B cell (primary cell): ENCODE measurements at regions not wholly inside any gene's neighbourhood (a gene's known extent, or its start where the extent isn't known, plus 50 kb on each side); places are given as distances from the start of the nearest gene placed in this dataset.

Source experiments
- ATAC-seq: fragments of 200-7000 bp; cut with Tn5 transposase; one replicate; pipeline ENCODE4 v1.10.0; 2021; ENCODE audit warnings: low read depth, mild to moderate bottlenecking, moderate number of reproducible peaks, moderate library complexity
- CTCF ChIA-PET: fragments of 350-600 bp; sonication (Branson Sonifier 250); formaldehyde crosslinking; loops from one replicate; lab custom pipeline; 2021; ENCODE audit warnings: antibody characterized with exemption, inconsistent platforms; lab: Charles Lee
- POLR2A ChIA-PET: fragments of 350-600 bp; sonication (Branson Sonifier 250); formaldehyde crosslinking; loops from one replicate; lab custom pipeline; 2021; ENCODE audit warnings: antibody characterized with exemption; lab: Charles Lee
- DNase-seq: peaks from one replicate; pipeline ENCODE4 v3.0.0; 2013
- H2AFZ ChIP-seq: 2 replicates; pipeline ENCODE4 v1.6.1; 2012; ENCODE audit warnings: mild to moderate bottlenecking, low read depth, low read length; ENCODE audit not compliant: insufficient read depth, poor library complexity, severe bottlenecking
- H3K27ac ChIP-seq, 2 donors: 1 replicate in 1 of 2; 2 replicates in 1 of 2; pipeline ENCODE4 v1.5.1; 2012 to 2013; ENCODE audit warnings: low read length in 2 of 2, mild to moderate bottlenecking in 2 of 2, moderate library complexity in 1 of 2
- H3K27me3 ChIP-seq, 4 experiments: fragments of 200-600 bp in 1 of 4; sonication (generic) in 1 of 4; replicated peaks in 1 of 4; 1 replicate in 2 of 4; 2 replicates in 2 of 4; pipeline versions ENCODE4 v1.6.1 to v1.7.0; 2013 to 2016; ENCODE audit warnings: low read length in 3 of 4, mild to moderate bottlenecking in 2 of 4, mixed read lengths in 1 of 4, moderate library complexity in 1 of 4; ENCODE audit not compliant: insufficient read depth in 4 of 4, control insufficient read depth in 3 of 4; ENCODE audit errors: control extremely low read depth in 1 of 4
- H3K36me3 ChIP-seq, 2 experiments: replicated peaks in 1 of 2; 1 replicate in 1 of 2; 2 replicates in 1 of 2; pipeline versions ENCODE4 v1.6.1 to v1.7.1; 2013; ENCODE audit warnings: low read length in 1 of 2; ENCODE audit not compliant: insufficient read depth in 2 of 2, control insufficient read depth in 1 of 2; ENCODE audit errors: control extremely low read depth in 1 of 2, extremely low read depth in 1 of 2
- H3K4me1 ChIP-seq, 2 donors: fragments of 200-600 bp in 1 of 2; sonication (generic) in 1 of 2; 1 replicate in 1 of 2; 2 replicates in 1 of 2; pipeline versions ENCODE4 v1.5.1 to v1.6.1; 2013 to 2017; ENCODE audit warnings: low read length in 2 of 2; ENCODE audit not compliant: control insufficient read depth in 2 of 2, insufficient read depth in 2 of 2
- H3K4me2 ChIP-seq: replicated peaks from 2 replicates; pipeline ENCODE3; 2012; ENCODE audit warnings: mild to moderate bottlenecking, low read depth, low read length; ENCODE audit not compliant: poor library complexity, severe bottlenecking
- H3K4me3 ChIP-seq, 5 experiments: fragments of 200-600 bp in 1 of 5; sonication (generic) in 1 of 5; 1 replicate in 3 of 5; 2 replicates in 2 of 5; pipeline versions ENCODE4 v1.5.1 to v1.7.0; 2011 to 2016; ENCODE audit warnings: low read length in 4 of 5, mild to moderate bottlenecking in 4 of 5, low read depth in 2 of 5, control low read depth in 1 of 5, moderate library complexity in 1 of 5; ENCODE audit not compliant: insufficient read depth in 1 of 5; ENCODE audit errors: control extremely low read depth in 1 of 5, extremely low read depth in 1 of 5
- H3K79me2 ChIP-seq: fragments of 200-600 bp; sonication (generic); one replicate; pipeline ENCODE4 v1.6.0; 2016; ENCODE audit warnings: low read length; ENCODE audit not compliant: control insufficient read depth, insufficient read depth
- H3K9ac ChIP-seq: fragments of 200-600 bp; sonication (generic); 2 replicates; pipeline ENCODE4 v1.6.1; 2017; ENCODE audit warnings: mild to moderate bottlenecking, low read length, moderate library complexity
- H3K9me3 ChIP-seq, 3 donors: one replicate each; pipeline versions ENCODE4 v1.6.1 to v1.7.1; 2013; ENCODE audit warnings: low read length in 2 of 3; ENCODE audit not compliant: control insufficient read depth in 2 of 3, insufficient read depth in 1 of 3; ENCODE audit errors: control extremely low read depth in 1 of 3
- H4K20me1 ChIP-seq: 2 replicates; pipeline ENCODE4 v1.6.0; 2012; ENCODE audit warnings: mild to moderate bottlenecking, low read length; ENCODE audit not compliant: insufficient read depth, control insufficient read depth, poor library complexity, severe bottlenecking
- H3K27ac Mint-ChIP-seq: one replicate; pipeline ENCODE4 v1.8.0; 2021; ENCODE audit warnings: mixed read lengths
- H3K27me3 Mint-ChIP-seq: one replicate; pipeline ENCODE4 v1.8.0; 2021; ENCODE audit warnings: mixed read lengths
- H3K4me1 Mint-ChIP-seq: one replicate; pipeline ENCODE4 v1.8.0; 2021; ENCODE audit warnings: mixed read lengths
- H3K4me3 Mint-ChIP-seq: one replicate; pipeline ENCODE4 v1.8.0; 2021; ENCODE audit warnings: mixed read lengths
- H3K9me3 Mint-ChIP-seq: one replicate; pipeline ENCODE4 v1.8.0; 2022; ENCODE audit warnings: mixed read lengths; ENCODE audit not compliant: insufficient read depth
- EZH2 ChIP-seq: IDR thresholded peaks from 2 replicates; pipeline ENCODE4 v1.6.1; 2012; ENCODE audit warnings: borderline replicate concordance, low read depth, mild to moderate bottlenecking, moderate library complexity, low read length; ENCODE audit not compliant: insufficient read depth, poor library complexity, severe bottlenecking
- WGBS: methylation state at CpG from one replicate; pipeline ENCODE4 v1.1.5; 2013; ENCODE audit warnings: missing lambda C conversion rate; ENCODE audit not compliant: insufficient coverage; 5-methylcytosine and 5-hydroxymethylcytosine counted together
- intact Hi-C: fragments of 100-400 bp; cut with micrococcal nuclease; formaldehyde crosslinking; loops from one replicate; pipeline ENCODE4 v1.10.0; 2022
- TF ChIP-seq, protein P1 (sequence below): fragments of 200-600 bp; IDR thresholded peaks from one replicate; pipeline ENCODE4 v1.8.0; 2022; ENCODE audit warnings: antibody characterized with exemption, mild to moderate bottlenecking

DNA sequence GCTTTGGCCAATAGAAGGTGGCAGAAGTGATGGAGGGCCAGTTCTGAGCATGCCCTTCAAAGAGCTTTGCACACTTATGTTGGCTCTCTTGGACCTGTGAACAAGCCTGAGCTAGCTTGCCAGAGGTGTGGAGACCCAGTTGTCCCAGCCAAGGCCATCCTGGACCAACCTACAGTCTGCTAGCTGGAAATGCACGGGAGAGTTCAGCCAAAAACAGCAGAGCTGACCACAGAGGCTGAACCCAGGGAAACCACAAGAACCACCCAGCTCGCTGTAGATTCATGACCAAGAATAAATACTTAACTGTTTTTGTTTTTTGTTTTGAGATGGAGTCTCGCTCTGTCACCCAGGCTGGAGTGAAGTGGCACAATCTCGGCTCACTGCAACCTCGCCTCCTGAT, 65.4 kb upstream of the HAND1 start:
- Histone ChIP-seq H4K20me1 (no peaks in the 10 kb centered on the region), H3K79me2 (no peaks in the 10 kb centered on the region), H3K9me3 (no peaks in the 10 kb centered on the region), H3K4me1 (no peaks in the 10 kb centered on the region), H3K36me3 (no peaks in the 10 kb centered on the region), H3K27me3 (peaks cover 0 to 7% (median 0%) of the 10 kb centered on the region in 4 experiments), H3K9ac (no peak overlapping the region), H2AFZ (no peak overlapping the region), H3K27ac (no peak overlapping the region), H3K4me2 (no peak overlapping the region), H3K4me3 (no peak overlapping the region)
- CTCF ChIA-PET, result no interaction called here
- Mint-ChIP-seq H3K27ac (no peak overlapping the region), H3K4me1 (no peaks in the 10 kb centered on the region), H3K27me3 (peaks cover 6% of the 10 kb centered on the region), H3K9me3 (no peaks in the 10 kb centered on the region), H3K4me3 (no peak overlapping the region)
- WGBS, result 40% methylated on average over 2 of the region's 5 CpGs
- intact Hi-C loops, result no loop called here
- no peak for DNase-seq
- POLR2A ChIA-PET, result no interaction called here
- ATAC-seq, result no peak
- TF ChIP-seq, protein P1, sequence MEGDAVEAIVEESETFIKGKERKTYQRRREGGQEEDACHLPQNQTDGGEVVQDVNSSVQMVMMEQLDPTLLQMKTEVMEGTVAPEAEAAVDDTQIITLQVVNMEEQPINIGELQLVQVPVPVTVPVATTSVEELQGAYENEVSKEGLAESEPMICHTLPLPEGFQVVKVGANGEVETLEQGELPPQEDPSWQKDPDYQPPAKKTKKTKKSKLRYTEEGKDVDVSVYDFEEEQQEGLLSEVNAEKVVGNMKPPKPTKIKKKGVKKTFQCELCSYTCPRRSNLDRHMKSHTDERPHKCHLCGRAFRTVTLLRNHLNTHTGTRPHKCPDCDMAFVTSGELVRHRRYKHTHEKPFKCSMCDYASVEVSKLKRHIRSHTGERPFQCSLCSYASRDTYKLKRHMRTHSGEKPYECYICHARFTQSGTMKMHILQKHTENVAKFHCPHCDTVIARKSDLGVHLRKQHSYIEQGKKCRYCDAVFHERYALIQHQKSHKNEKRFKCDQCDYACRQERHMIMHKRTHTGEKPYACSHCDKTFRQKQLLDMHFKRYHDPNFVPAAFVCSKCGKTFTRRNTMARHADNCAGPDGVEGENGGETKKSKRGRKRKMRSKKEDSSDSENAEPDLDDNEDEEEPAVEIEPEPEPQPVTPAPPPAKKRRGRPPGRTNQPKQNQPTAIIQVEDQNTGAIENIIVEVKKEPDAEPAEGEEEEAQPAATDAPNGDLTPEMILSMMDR, result no peak
- no peak for TF ChIP-seq EZH2

DNA sequence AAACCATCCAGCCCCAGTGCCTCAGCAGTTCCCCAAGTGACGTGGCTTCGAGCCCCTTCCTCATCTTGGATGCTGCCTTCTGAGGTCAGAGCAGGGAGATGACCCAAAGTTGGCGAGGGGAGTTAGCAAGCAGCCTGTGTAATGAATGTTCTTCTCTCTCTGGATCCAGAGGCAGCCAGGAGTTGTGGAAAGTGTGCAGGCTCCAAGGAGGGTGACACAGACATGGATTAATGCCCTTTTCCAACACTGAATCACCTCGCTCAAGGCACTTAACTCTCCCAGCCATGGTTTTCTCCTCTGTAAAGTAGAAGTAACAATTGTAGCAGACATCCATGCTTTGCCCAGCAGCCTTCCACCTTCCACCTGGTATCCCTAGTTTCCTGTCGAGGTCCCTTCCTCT, 64.6 kb upstream of the HAND1 start:
- 86% methylated on average over 3 of the region's 5 CpGs for WGBS
- CTCF ChIA-PET, result no interaction called here

More for the DNA sequence above, 64.6 kb upstream of the HAND1 start:
- TF ChIP-seq, protein P1, result no peak
- TF ChIP-seq EZH2, result no peak
- intact Hi-C loops, result no loop called here
- no peak for ATAC-seq
- Histone ChIP-seq H3K4me1 (no peaks in the 10 kb centered on the region), H4K20me1 (no peaks in the 10 kb centered on the region), H2AFZ (no peak overlapping the region), H3K9ac (no peak overlapping the region), H3K4me3 (no peak overlapping the region), H3K79me2 (no peaks in the 10 kb centered on the region), H3K9me3 (no peaks in the 10 kb centered on the region), H3K4me2 (no peak overlapping the region), H3K27me3 (peaks cover 0 to 9% (median 0%) of the 10 kb centered on the region in 4 experiments), H3K27ac (no peak overlapping the region), H3K36me3 (no peaks in the 10 kb centered on the region)
- Mint-ChIP-seq H3K27ac (no peak overlapping the region), H3K4me3 (no peak overlapping the region), H3K27me3 (peaks cover 6% of the 10 kb centered on the region), H3K4me1 (no peaks in the 10 kb centered on the region), H3K9me3 (no peaks in the 10 kb centered on the region)
- POLR2A ChIA-PET, result no interaction called here
- no peak for DNase-seq
